SK-N-MC (cell line): ENCODE measurements at regions not wholly inside any gene's neighbourhood (a gene's known extent, or its start where the extent isn't known, plus 50 kb on each side); places are given as distances from the start of the nearest gene placed in this dataset.
A peak's percentile ranks its signal among the peaks of the same experiment; 100 is the strongest.

Experiments
- DNase-seq: peaks from one replicate; pipeline ENCODE4 v3.0.0-alpha.2; 2011; ENCODE audit warnings: low read depth, low spot score
- H3K27ac ChIP-seq: fragments of 200-600 bp; sonication (generic); 2 replicates; pipeline ENCODE4 v1.5.1; 2016; ENCODE audit warnings: mixed run types
- H3K36me3 ChIP-seq: fragments of 200-600 bp; sonication (generic); 2 replicates; pipeline ENCODE4 v1.6.1; 2017; ENCODE audit warnings: antibody characterized with exemption, low read length, mixed read lengths; ENCODE audit not compliant: insufficient read depth
- H3K4me3 ChIP-seq: fragments of 200-600 bp; sonication (generic); 2 replicates; pipeline ENCODE4 v1.5.1; 2016
- H3K9ac ChIP-seq: fragments of 200-600 bp; sonication (generic); 2 replicates; pipeline ENCODE4 v1.8.0; 2017; ENCODE audit warnings: mixed run types, mixed read lengths; ENCODE audit not compliant: insufficient read length
- H3K9me3 ChIP-seq: fragments of 200-600 bp; sonication (generic); 2 replicates; pipeline ENCODE4 v1.6.1; 2017; ENCODE audit warnings: low read depth, mild to moderate bottlenecking, antibody characterized with exemption, low read length, moderate library complexity, mixed read lengths
- EZH2 ChIP-seq: fragments of 200-600 bp; sonication (generic); IDR thresholded peaks from one replicate; pipeline ENCODE4 v1.6.1; 2017; ENCODE audit warnings: antibody characterized with exemption
- FOXP2 ChIP-seq: optimal IDR thresholded peaks from 2 replicates; pipeline ENCODE3; 2011; ENCODE audit warnings: mild to moderate bottlenecking, moderate library complexity; ENCODE audit not compliant: insufficient read depth; ENCODE audit errors: extremely low read length, control extremely low read depth
- POLR2AphosphoS5 ChIP-seq: IDR thresholded peaks from 2 replicates; pipeline ENCODE4 v1.6.1; 2012; ENCODE audit warnings: mild to moderate bottlenecking, low read depth, low read length, borderline replicate concordance

- Histone ChIP-seq H3K9ac (no peak overlapping the region), H3K9me3 (no peaks in the 10 kb centered on the region), H3K27ac (no peak overlapping the region), H3K4me3 (no peak overlapping the region), H3K36me3 (no peaks in the 10 kb centered on the region)
- TF ChIP-seq FOXP2 (no peak), POLR2AphosphoS5 (no peak)
- DNase-seq, result no peak
Measured at GRCh38 chrX:40468033-40468846, 112.5 kb upstream of the ATP6AP2 start.

GRCh38 chrX:40467454-40467853, 113.3 kb upstream of the ATP6AP2 start:
- H3K9ac ChIP-seq, result no peak overlapping the region
- no peak for DNase-seq
- no peaks in the 10 kb centered on the region for H3K36me3 ChIP-seq
- H3K4me3 ChIP-seq, result no peak overlapping the region
- no peak overlapping the region for H3K27ac ChIP-seq
- H3K9me3 ChIP-seq, result no peaks in the 10 kb centered on the region
- TF ChIP-seq POLR2AphosphoS5 (no peak), FOXP2 (no peak), EZH2 (no peak)

DNA sequence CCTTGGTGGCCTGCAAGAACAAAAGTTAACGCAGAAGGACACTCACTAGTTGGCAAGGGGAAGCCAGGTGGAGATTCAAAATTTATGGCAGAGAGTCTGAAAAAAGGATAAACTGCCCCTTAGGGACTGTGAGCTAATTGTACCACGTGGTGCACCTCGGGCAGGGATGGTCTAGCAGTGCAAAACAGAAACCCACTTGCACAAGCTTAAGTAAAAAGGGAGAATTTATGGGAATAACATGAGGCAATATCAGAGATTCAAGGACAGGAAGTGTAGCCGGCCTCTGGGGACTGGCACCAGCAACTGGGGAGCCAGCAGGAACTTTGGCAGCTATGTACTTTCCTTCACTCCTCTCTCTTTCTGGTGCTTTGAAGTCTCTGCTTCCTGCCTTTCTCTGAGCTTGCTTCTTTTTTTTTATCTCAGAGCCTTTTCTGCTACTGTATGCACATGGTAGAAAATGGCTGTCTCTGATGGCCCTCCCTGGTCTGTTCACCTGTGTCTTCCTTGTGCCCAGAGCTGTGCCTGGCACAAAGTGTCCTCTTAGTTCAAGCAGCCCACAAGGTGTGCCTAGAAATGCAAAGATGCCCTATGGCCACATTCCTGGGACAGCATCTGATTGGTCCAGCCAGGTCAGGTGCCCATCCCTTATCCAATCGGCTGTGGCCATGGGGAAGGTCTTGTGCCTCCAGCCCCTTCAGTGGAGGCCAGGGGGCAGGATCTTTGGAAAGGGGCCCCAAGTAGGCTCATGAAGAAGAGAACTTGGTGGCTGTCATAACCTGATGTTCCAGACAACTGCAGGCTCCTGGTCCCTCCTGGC, 114.8 kb upstream of the ATP6AP2 start:
- Histone ChIP-seq H3K36me3 (no peaks in the 10 kb centered on the region), H3K9me3 (no peaks in the 10 kb centered on the region), H3K27ac (peak overlapping the region; percentile 50; the same call in 1 of the 2 replicates), H3K9ac (no peak overlapping the region), H3K4me3 (0 out of 2 replicates have a peak overlapping the region, but pooled peaks have one; percentile 16)
- TF ChIP-seq FOXP2 (no peak), EZH2 (no peak), POLR2AphosphoS5 (no peak)
- no peak for DNase-seq

- Histone ChIP-seq H3K9me3 (no peaks in the 10 kb centered on the region), H3K4me3 (no peak overlapping the region), H3K9ac (no peak overlapping the region), H3K36me3 (no peaks in the 10 kb centered on the region), H3K27ac (no peak overlapping the region)
- DNase-seq, result no peak
- no peak for TF ChIP-seq EZH2
- no peak for TF ChIP-seq POLR2AphosphoS5
- no peak for TF ChIP-seq FOXP2
Measured at GRCh38 chrX:40462795-40463194, 118.0 kb upstream of the ATP6AP2 start.

DNA sequence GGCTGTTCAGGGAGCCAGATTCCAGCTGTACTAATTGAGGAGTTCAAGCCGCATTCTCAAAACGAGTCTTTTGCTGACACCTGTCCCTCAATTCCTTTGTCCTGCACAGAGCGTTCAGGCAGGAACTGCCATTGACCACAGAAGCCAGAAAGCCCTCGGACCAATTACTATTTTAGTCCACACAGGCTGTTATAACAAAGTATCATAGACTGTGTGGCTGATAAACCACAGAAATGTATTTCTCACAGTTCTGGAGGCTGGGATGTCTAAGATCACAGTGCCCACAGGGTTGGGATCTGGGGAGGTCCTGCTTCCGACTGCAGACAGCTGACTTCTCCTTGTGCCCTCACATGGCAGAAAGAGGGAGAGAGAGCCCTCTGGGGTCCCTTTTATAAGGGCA, 119.8 kb upstream of the ATP6AP2 start:
- no peak for DNase-seq
- TF ChIP-seq EZH2, result no peak
- no peak for TF ChIP-seq FOXP2
- no peak for TF ChIP-seq POLR2AphosphoS5
- H3K36me3 ChIP-seq, result no peaks in the 10 kb centered on the region
- no peaks in the 10 kb centered on the region for H3K9me3 ChIP-seq
- H3K27ac ChIP-seq, result no peak overlapping the region
- H3K4me3 ChIP-seq, result no peak overlapping the region
- no peak overlapping the region for H3K9ac ChIP-seq

- Histone ChIP-seq H3K9ac (no peak overlapping the region), H3K9me3 (no peaks in the 10 kb centered on the region), H3K36me3 (no peaks in the 10 kb centered on the region), H3K27ac (no peak overlapping the region), H3K4me3 (no peak overlapping the region)
- no peak for TF ChIP-seq EZH2
- no peak for TF ChIP-seq FOXP2
- no peak for TF ChIP-seq POLR2AphosphoS5
- DNase-seq, result no peak
Measured at GRCh38 chrX:40459571-40460158, 121.1 kb upstream of the ATP6AP2 start.

- Histone ChIP-seq H3K9me3 (no peaks in the 10 kb centered on the region), H3K36me3 (no peaks in the 10 kb centered on the region), H3K27ac (no peak overlapping the region), H3K4me3 (no peak overlapping the region), H3K9ac (no peak overlapping the region)
- DNase-seq, result no peak
- TF ChIP-seq FOXP2, result no peak
Measured at GRCh38 chrX:40457406-40457805, 123.4 kb upstream of the ATP6AP2 start.

- no peak overlapping the region for H3K27ac ChIP-seq
- no peak overlapping the region for H3K9ac ChIP-seq
- no peaks in the 10 kb centered on the region for H3K36me3 ChIP-seq
- no peaks in the 10 kb centered on the region for H3K9me3 ChIP-seq
- H3K4me3 ChIP-seq, result no peak overlapping the region
- no peak for DNase-seq
- TF ChIP-seq POLR2AphosphoS5, result no peak
- no peak for TF ChIP-seq FOXP2
- no peak for TF ChIP-seq EZH2
Measured at GRCh38 chrX:40452031-40452430, 128.7 kb upstream of the ATP6AP2 start.
